ENCODE measurements at regions not wholly inside any gene's neighbourhood (a gene's known extent, or its start where the extent isn't known, plus 50 kb on each side); places are given as distances from the start of the nearest gene placed in this dataset.

- TF ChIP-seq CBFB (IDR thresholded peaks at IDR 0.05; ENCODE audit: low read depth) (no peak), CTCF (IDR thresholded peaks at IDR 0.05 in 2 of 3, conservative IDR thresholded peaks at IDR 0.05 in 1 of 3; ENCODE audit: control insufficient read depth in 2 of 3, extremely low read depth in 1 of 3, insufficient read depth in 1 of 3, low read depth in 3 of 3, low read length in 3 of 3) (peak; percentile 25 to 38 (median 28); a peak in 4 of 6 replicates), RCOR1 (conservative IDR thresholded peaks at IDR 0.05; ENCODE audit: low read depth, low read length) (no peak), CHD1 (IDR thresholded peaks at IDR 0.05; ENCODE audit: low read depth, low read length) (no peak), TCF12 (IDR thresholded peaks at IDR 0.05; ENCODE audit: low read depth, low read length) (no peak), EP300 (IDR thresholded peaks at IDR 0.05; ENCODE audit: borderline replicate concordance in 1 of 2, control insufficient read depth in 1 of 2, low read depth in 2 of 2, low read length in 2 of 2) (no peak), HDGF (IDR thresholded peaks at IDR 0.05) (no peak), RAD21 (IDR thresholded peaks at IDR 0.05; ENCODE audit: insufficient read depth, low read depth, low read length) (peak; percentile 37), TAF1 (IDR thresholded peaks at IDR 0.05; ENCODE audit: borderline replicate concordance, low read depth, low read length) (no peak), YY1 (IDR thresholded peaks at IDR 0.05; ENCODE audit: low read depth, low read length) (no peak), EZH2 (IDR thresholded peaks at IDR 0.05; ENCODE audit: borderline replicate concordance, control insufficient read depth, low read depth, low read length) (no peak), POLR2A (IDR thresholded peaks at IDR 0.05; ENCODE audit: low read depth, low read length) (no peak), MYC (IDR thresholded peaks at IDR 0.05; ENCODE audit: insufficient read depth, insufficient read length, insufficient replicate concordance, low read length, severe bottlenecking) (no peak)
Observed at GRCh38 chr2:223692191-223692947, 90.2 kb upstream of the SCG2 start.
